Neural progenitor cell (in vitro differentiated cells): ENCODE measurements at regions not wholly inside any gene's neighbourhood (a gene's known extent, or its start where the extent isn't known, plus 50 kb on each side); places are given as distances from the start of the nearest gene placed in this dataset.

ENCODE experiments used
- CTCF ChIP-seq: fragments of 200-600 bp; sonication (generic); IDR thresholded peaks from 2 replicates; pipeline ENCODE4 v1.5.1; 2017; ENCODE audit warnings: antibody characterized with exemption, mild to moderate bottlenecking
- EZH2 ChIP-seq: fragments of 200-600 bp; sonication (generic); IDR thresholded peaks from 2 replicates; pipeline ENCODE4 v1.6.1; 2017; ENCODE audit warnings: antibody characterized with exemption, mild to moderate bottlenecking, moderate library complexity

- no peak for TF ChIP-seq CTCF
- TF ChIP-seq EZH2: no peak
These were observed 1003.7 kb downstream of the SLITRK1 start for GRCh38 chr13:82878536-82878935.
